GM19324 (cell line): ENCODE measurements at regions not wholly inside any gene's neighbourhood (a gene's known extent, or its start where the extent isn't known, plus 50 kb on each side); places are given as distances from the start of the nearest gene placed in this dataset.

ENCODE experiments used
- ATAC-seq: cut with Tn5 transposase; IDR thresholded peaks from one replicate; pipeline ENCODE4 v1.9.1; 2021; ENCODE audit warnings: mild to moderate bottlenecking, moderate library complexity; ENCODE audit not compliant: unreplicated experiment, low FRiP score

- ATAC-seq, result no peak
These were observed 242.4 kb upstream of the SLC39A10 start for GRCh38 chr2:195414537-195415100.

GRCh38 chr2:195413944-195414343 lies 243.1 kb upstream of the SLC39A10 start:
- ATAC-seq, result no peak

- no peak for ATAC-seq
These were observed 243.6 kb upstream of the SLC39A10 start for GRCh38 chr2:195413422-195413821.

- no peak for ATAC-seq
These were observed 245.8 kb upstream of the SLC39A10 start for GRCh38 chr2:195411219-195411687.

GRCh38 chr2:195410074-195410671 lies 246.9 kb upstream of the SLC39A10 start:
- no peak for ATAC-seq

- ATAC-seq, result no peak
These were observed 248.2 kb upstream of the SLC39A10 start for GRCh38 chr2:195408811-195409210.

GRCh38 chr2:195408196-195408595 lies 248.8 kb upstream of the SLC39A10 start:
- no peak for ATAC-seq

- ATAC-seq, result no peak
These were observed 249.2 kb upstream of the SLC39A10 start for GRCh38 chr2:195407783-195408182.

GRCh38 chr2:195406886-195407603 lies 250.0 kb upstream of the SLC39A10 start:
- ATAC-seq, result no peak

GRCh38 chr2:195404651-195405050 lies 252.4 kb upstream of the SLC39A10 start:
- ATAC-seq, result no peak

- no peak for ATAC-seq
These were observed 260.5 kb upstream of the SLC39A10 start for GRCh38 chr2:195396479-195396878.

- no peak for ATAC-seq
These were observed 261.7 kb upstream of the SLC39A10 start for GRCh38 chr2:195395362-195395761.

- ATAC-seq, result peak; percentile 59
These were observed 264.3 kb upstream of the SLC39A10 start for GRCh38 chr2:195392446-195393336.

GRCh38 chr2:195390686-195391321 lies 266.2 kb upstream of the SLC39A10 start:
- ATAC-seq, result no peak

GRCh38 chr2:195388028-195388427 lies 269.0 kb upstream of the SLC39A10 start:
- no peak for ATAC-seq

- no peak for ATAC-seq
These were observed 274.8 kb upstream of the SLC39A10 start for GRCh38 chr2:195382186-195382585.

- no peak for ATAC-seq
These were observed 286.7 kb upstream of the SLC39A10 start for GRCh38 chr2:195370167-195370943.

GRCh38 chr2:195369218-195369587 lies 287.8 kb upstream of the SLC39A10 start:
- ATAC-seq, result no peak
